Erythroblast (primary cell): ENCODE measurements at regions not wholly inside any gene's neighbourhood (a gene's known extent, or its start where the extent isn't known, plus 50 kb on each side); places are given as distances from the start of the nearest gene placed in this dataset.
"Not testable (repeated sequence)": the region's sequence is repeated elsewhere in the genome, so short reads cannot be mapped to it uniquely, and the experiment has no call there.

Source experiments
- DNase-seq, 2 experiments: peaks; one replicate each; lab custom pipeline; 2025; lab: John Stamatoyannopoulos, UW
- GATA1 ChIP-seq: IDR thresholded peaks from 2 replicates; pipeline ENCODE4 v1.6.1; 2011; ENCODE audit warnings: low read depth, mild to moderate bottlenecking, control low read depth, low read length, moderate library complexity
- POLR2A ChIP-seq: IDR thresholded peaks from 2 replicates; pipeline ENCODE4 v1.6.1; 2011; ENCODE audit warnings: mild to moderate bottlenecking, low read length

GRCh38 chr4:66182636-66183035 is 512.3 kb upstream of the EPHA5 start:
- DNase-seq, result no peak
- TF ChIP-seq POLR2A (no peak), GATA1 (no peak)

- DNase-seq, result no peak
Measured at GRCh38 chr4:66178906-66179305, 508.6 kb upstream of the EPHA5 start.

GRCh38 chr4:66169341-66169740 is 499.1 kb upstream of the EPHA5 start:
- DNase-seq, result peak in 1 of 2 experiments; percentile 2
- TF ChIP-seq POLR2A (no peak), GATA1 (no peak)

More at GRCh38 chr4:66178906-66179305, 508.6 kb upstream of the EPHA5 start:
- TF ChIP-seq GATA1, result no peak

GRCh38 chr4:66164869-66165268 is 494.6 kb upstream of the EPHA5 start:
- no peak for DNase-seq
- no peak for TF ChIP-seq POLR2A

GRCh38 chr4:66160606-66161005 is 490.3 kb upstream of the EPHA5 start:
- no peak for DNase-seq
- TF ChIP-seq GATA1, result no peak
- no peak for TF ChIP-seq POLR2A

GRCh38 chr4:66157594-66157993 is 487.3 kb upstream of the EPHA5 start:
- DNase-seq, result no peak
- TF ChIP-seq POLR2A, result no peak
- no peak for TF ChIP-seq GATA1

GRCh38 chr4:66130042-66130441 is 459.8 kb upstream of the EPHA5 start:
- DNase-seq, result no peak
- TF ChIP-seq GATA1 (no peak), POLR2A (no peak)

- TF ChIP-seq GATA1 (no peak), POLR2A (no peak)
- no peak for DNase-seq
Measured at GRCh38 chr4:66123831-66124413, 453.6 kb upstream of the EPHA5 start.

- TF ChIP-seq POLR2A (no peak), GATA1 (no peak)
Measured at GRCh38 chr4:66123190-66123589, 452.9 kb upstream of the EPHA5 start.

GRCh38 chr4:66115231-66115630 is 444.9 kb upstream of the EPHA5 start:
- DNase-seq, result not testable (repeated sequence)

More at GRCh38 chr4:66123190-66123589, 452.9 kb upstream of the EPHA5 start:
- no peak for DNase-seq

- TF ChIP-seq GATA1 (no peak), POLR2A (no peak)
- DNase-seq, result no peak
Measured at GRCh38 chr4:66108898-66109297, 438.6 kb upstream of the EPHA5 start.

- no peak for TF ChIP-seq GATA1
- TF ChIP-seq POLR2A, result no peak
- no peak for DNase-seq
Measured at GRCh38 chr4:66097218-66097617, 426.9 kb upstream of the EPHA5 start.

- DNase-seq, result no peak
- TF ChIP-seq POLR2A, result no peak
- TF ChIP-seq GATA1, result no peak
Measured at GRCh38 chr4:66095065-66095464, 424.8 kb upstream of the EPHA5 start.

GRCh38 chr4:66094070-66094469 is 423.8 kb upstream of the EPHA5 start:
- no peak for DNase-seq
- TF ChIP-seq GATA1 (no peak), POLR2A (no peak)

- no peak for DNase-seq
- TF ChIP-seq POLR2A (no peak), GATA1 (no peak)
Measured at GRCh38 chr4:66091786-66092185, 421.5 kb upstream of the EPHA5 start.

- no peak for DNase-seq
- no peak for TF ChIP-seq POLR2A
- TF ChIP-seq GATA1, result no peak
Measured at GRCh38 chr4:66073961-66074360, 403.7 kb upstream of the EPHA5 start.
